WTC11 (cell line): ENCODE measurements at regions not wholly inside any gene's neighbourhood (a gene's known extent, or its start where the extent isn't known, plus 50 kb on each side); places are given as distances from the start of the nearest gene placed in this dataset.

ENCODE experiments used
- ATF3 ChIP-seq: sonication (generic); formaldehyde crosslinking; conservative IDR thresholded peaks from 2 replicates; pipeline ENCODE4 v1.8.1; 2022; ENCODE audit warnings: mild to moderate bottlenecking, missing genetic modification reagents
- HMGA2 ChIP-seq: fragments of 250-450 bp; sonication (Bioruptor Pico); IDR thresholded peaks from 2 replicates; pipeline ENCODE4 v1.4.0; 2021; ENCODE audit warnings: mild to moderate bottlenecking, moderate library complexity
- NR2C2 ChIP-seq: sonication (generic); formaldehyde crosslinking; IDR thresholded peaks from 2 replicates; pipeline ENCODE4 v1.8.0; 2022; ENCODE audit warnings: mild to moderate bottlenecking, missing genetic modification reagents
- SP1 ChIP-seq: sonication (generic); formaldehyde crosslinking; conservative IDR thresholded peaks from 2 replicates; pipeline ENCODE4 v1.8.1; 2022; ENCODE audit warnings: missing genetic modification reagents
- TF ChIP-seq, protein P1 (sequence below): fragments of 200-600 bp; IDR thresholded peaks from 2 replicates; pipeline ENCODE4 v1.8.0; 2022; ENCODE audit warnings: antibody characterized with exemption

GRCh38 chr1:96090134-96090533 lies 631.5 kb upstream of the PTBP2 start:
- TF ChIP-seq, protein P1, sequence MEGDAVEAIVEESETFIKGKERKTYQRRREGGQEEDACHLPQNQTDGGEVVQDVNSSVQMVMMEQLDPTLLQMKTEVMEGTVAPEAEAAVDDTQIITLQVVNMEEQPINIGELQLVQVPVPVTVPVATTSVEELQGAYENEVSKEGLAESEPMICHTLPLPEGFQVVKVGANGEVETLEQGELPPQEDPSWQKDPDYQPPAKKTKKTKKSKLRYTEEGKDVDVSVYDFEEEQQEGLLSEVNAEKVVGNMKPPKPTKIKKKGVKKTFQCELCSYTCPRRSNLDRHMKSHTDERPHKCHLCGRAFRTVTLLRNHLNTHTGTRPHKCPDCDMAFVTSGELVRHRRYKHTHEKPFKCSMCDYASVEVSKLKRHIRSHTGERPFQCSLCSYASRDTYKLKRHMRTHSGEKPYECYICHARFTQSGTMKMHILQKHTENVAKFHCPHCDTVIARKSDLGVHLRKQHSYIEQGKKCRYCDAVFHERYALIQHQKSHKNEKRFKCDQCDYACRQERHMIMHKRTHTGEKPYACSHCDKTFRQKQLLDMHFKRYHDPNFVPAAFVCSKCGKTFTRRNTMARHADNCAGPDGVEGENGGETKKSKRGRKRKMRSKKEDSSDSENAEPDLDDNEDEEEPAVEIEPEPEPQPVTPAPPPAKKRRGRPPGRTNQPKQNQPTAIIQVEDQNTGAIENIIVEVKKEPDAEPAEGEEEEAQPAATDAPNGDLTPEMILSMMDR, result no peak
- TF ChIP-seq SP1 (CRISPR knock-in tag), result no peak
- no peak for TF ChIP-seq ATF3 (CRISPR knock-in tag)
- no peak for TF ChIP-seq NR2C2
- TF ChIP-seq HMGA2 (CRISPR knock-in tag), result no peak
